ENCODE measurements at regions not wholly inside any gene's neighbourhood (a gene's known extent, or its start where the extent isn't known, plus 50 kb on each side); places are given as distances from the start of the nearest gene placed in this dataset.

DNA sequence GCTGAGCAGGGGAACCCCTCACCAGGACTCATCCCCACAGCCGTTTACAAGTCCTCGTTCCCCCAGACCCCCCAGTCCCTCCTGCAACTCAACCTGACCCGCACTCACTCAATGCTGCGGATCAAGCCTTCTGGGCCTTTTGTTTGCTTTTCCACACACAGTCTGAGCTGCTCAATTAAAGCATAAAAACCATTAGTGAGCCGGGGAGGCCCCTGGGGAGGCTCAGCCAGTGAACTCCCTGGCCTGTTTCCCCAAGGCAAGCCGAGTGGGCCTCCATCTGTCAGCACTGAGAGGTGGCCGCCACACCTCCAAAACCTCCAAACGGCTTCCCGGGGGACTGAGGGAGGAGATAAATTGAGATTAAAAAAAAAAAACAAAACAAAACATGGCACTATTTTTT is 158.5 kb downstream of the SHOX start:
- no peak overlapping the region for H3K27ac ChIP-seq (ENCODE audit: insufficient read depth, low read length)
- H3K14ac ChIP-seq (replicated peaks; ENCODE audit: low read depth, low read length), result no peak overlapping the region
- no peak overlapping the region for H2BK20ac ChIP-seq (ENCODE audit: low read depth, low read length)
- H3K4me1 ChIP-seq (ENCODE audit: control insufficient read depth, insufficient read depth, low read length), result no peaks in the 10 kb centered on the region
- H3K4ac ChIP-seq (ENCODE audit: low read depth, low read length), result no peak overlapping the region
- H2BK5ac ChIP-seq (ENCODE audit: low read depth, low read length, poor library complexity, severe bottlenecking), result no peak overlapping the region
- dilution Hi-C loops (cut with HindIII; ENCODE audit: low sequenced_read_pairs, unreplicated experiment) (no loop called here), intact Hi-C loops (cut with micrococcal nuclease) (no loop called here), in situ Hi-C loops (cut with MboI; ENCODE audit: low sequenced_read_pairs) (no loop called here)
- H3K4me3 ChIP-seq (ENCODE audit: insufficient read depth, low read depth, low read length), result no peak overlapping the region
- H4K8ac ChIP-seq (ENCODE audit: low read depth in 2 of 2, low read length in 2 of 2), result no peak overlapping the region
- no TSS peak for BruUV-seq (replicated peaks)
- H2AFZ ChIP-seq (replicated peaks; ENCODE audit: low read length, poor library complexity), result no peak overlapping the region
- H3K56ac ChIP-seq (ENCODE audit: extremely low read depth, insufficient read depth, low read length), result no peak overlapping the region
- H2AK9ac ChIP-seq (replicated peaks; ENCODE audit: low read depth, low read length, poor library complexity), result no peak overlapping the region
- POLR2A ChIA-PET (ENCODE audit: unreplicated experiment), result no interaction called here
- H4K20me1 ChIP-seq (ENCODE audit: insufficient read depth, low read length), result no peaks in the 10 kb centered on the region
- H3K4me2 ChIP-seq (ENCODE audit: low read depth, low read length), result no peak overlapping the region
- ATAC-seq (ENCODE audit: low read depth) (no peak), DNase-seq (no peak)
- no peaks in the 10 kb centered on the region for H3K27me3 ChIP-seq (ENCODE audit: control insufficient read depth, insufficient read depth, low read length)
- no peak overlapping the region for H2AK5ac ChIP-seq (ENCODE audit: low read depth, low read length)
- H2BK15ac ChIP-seq (ENCODE audit: low read depth, low read length), result no peak overlapping the region
- H4K5ac ChIP-seq (ENCODE audit: low read depth, low read length), result no peak overlapping the region
- H2BK120ac ChIP-seq (ENCODE audit: low read depth, low read length), result no peak overlapping the region
- H4K91ac ChIP-seq (ENCODE audit: insufficient read depth, low read depth, low read length), result no peak overlapping the region
- TF ChIP-seq CEBPB (IDR thresholded peaks at IDR 0.05; ENCODE audit: low read depth, low read length) (no peak), NFE2L2 (IDR thresholded peaks at IDR 0.05; ENCODE audit: low read depth, low read length) (no peak), MAZ (IDR thresholded peaks at IDR 0.05; ENCODE audit: borderline replicate concordance, low read depth, low read length) (no peak), POLR2A (IDR thresholded peaks at IDR 0.05; ENCODE audit: low read depth, low read length) (no peak), MAFK (IDR thresholded peaks at IDR 0.05; ENCODE audit: low read depth, low read length) (no peak)
- no peaks in the 10 kb centered on the region for H3K36me3 ChIP-seq (ENCODE audit: control insufficient read depth, insufficient read depth, low read length)
- H3K9ac ChIP-seq (ENCODE audit: low read depth, low read length), result no peak overlapping the region
- WGBS, 2 experiments (ENCODE audit: extremely low coverage in 2 of 2, insufficient read length in 1 of 2), result 26% methylated on average over 4 of the region's 9 CpGs; no CpG with 5 or more reads in 1 of the 2 experiments
- CTCF ChIA-PET, result no interaction called here
- no peak overlapping the region for H3K23ac ChIP-seq (ENCODE audit: low read depth, low read length)
- no peak overlapping the region for H3K18ac ChIP-seq (ENCODE audit: low read depth, low read length)
- H3K79me1 ChIP-seq (ENCODE audit: low read depth in 1 of 2, low read length in 2 of 2), result no peaks in the 10 kb centered on the region
- H3K9me3 ChIP-seq (ENCODE audit: control insufficient read depth, insufficient read depth, low read length), result peaks cover 33% of the 10 kb centered on the region
- no peaks in the 10 kb centered on the region for H3K9me1 ChIP-seq (ENCODE audit: insufficient read depth, low read length)
